Activated CD8-positive, alpha-beta memory T cell treated with anti-CD3 and anti-CD28 coated beads for 36 hours (primary cell): ENCODE measurements at regions not wholly inside any gene's neighbourhood (a gene's known extent, or its start where the extent isn't known, plus 50 kb on each side); places are given as distances from the start of the nearest gene placed in this dataset.

Experiments used
- CTCF ChIA-PET: fragments of 350-600 bp; sonication (Branson Sonifier 250); formaldehyde crosslinking; loops from one replicate; lab custom pipeline; 2021; ENCODE audit warnings: antibody characterized with exemption; lab: Charles Lee
- POLR2A ChIA-PET: fragments of 350-600 bp; sonication (Branson Sonifier 250); formaldehyde crosslinking; loops from one replicate; lab custom pipeline; 2021; ENCODE audit warnings: antibody characterized with exemption; lab: Charles Lee

DNA sequence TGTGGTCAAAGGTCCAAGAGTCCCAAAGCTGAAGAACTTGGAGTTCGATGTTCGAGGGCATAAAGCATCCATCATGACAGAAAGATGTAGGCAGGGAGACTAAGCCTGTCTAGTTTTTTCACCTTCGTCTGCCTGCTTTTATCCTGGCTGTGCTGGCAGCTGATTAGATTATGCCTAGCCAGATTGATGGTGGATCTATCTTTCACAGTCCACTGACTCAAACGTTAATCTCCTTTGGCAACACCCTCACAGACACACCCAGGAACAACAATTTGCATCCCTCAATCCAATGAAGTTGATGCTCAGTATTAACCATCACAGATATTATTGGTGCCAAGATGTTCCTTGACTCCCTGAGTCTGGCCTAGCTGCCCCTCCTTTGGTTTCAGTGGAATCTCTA is 530.8 kb upstream of the CLINT1 start:
- ChIA-PET POLR2A (no interaction called here), CTCF (no interaction called here)

GRCh38 chr5:158388021-158388420 is 529.1 kb upstream of the CLINT1 start:
- POLR2A ChIA-PET, result no interaction called here

DNA sequence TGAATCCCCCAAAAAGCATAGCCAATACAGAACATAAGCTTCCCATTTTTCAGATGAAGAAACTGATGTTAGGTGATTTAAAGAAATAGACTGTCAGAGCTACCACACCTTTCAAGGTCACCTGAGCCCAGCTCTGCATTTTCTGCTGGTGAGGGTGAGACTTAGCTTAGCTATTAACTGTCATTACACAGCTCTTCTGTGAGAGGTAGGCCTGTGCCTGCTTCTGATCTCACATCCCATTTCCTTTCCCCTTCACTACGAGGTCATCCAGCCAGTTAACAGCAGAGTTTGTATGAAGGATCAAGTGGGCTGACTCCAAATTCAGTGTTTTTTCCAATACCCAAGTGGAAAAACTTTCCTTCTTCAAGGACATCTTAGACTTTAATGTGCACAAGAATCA is 528.6 kb upstream of the CLINT1 start:
- CTCF ChIA-PET, result no interaction called here

More at GRCh38 chr5:158388021-158388420, 529.1 kb upstream of the CLINT1 start:
- CTCF ChIA-PET, result no interaction called here

DNA sequence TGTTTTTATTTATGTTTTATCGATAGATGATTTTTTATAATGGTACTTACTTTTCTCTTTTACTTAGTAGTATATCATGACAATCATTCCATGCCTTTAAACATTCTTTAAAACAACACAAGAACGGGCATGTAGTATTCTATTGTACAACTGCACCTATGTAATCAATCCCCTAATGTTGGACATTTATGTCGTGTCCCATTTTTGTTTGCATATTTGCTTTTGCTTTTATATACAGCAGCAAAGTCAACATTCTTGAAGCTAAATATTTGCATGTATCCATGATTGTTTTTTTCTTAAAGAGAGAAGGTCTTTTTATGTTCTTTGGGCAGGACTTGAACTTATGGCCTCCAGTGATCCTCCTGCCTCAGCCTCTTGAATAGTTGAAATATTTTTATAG is 527.0 kb upstream of the CLINT1 start:
- ChIA-PET POLR2A (no interaction called here), CTCF (no interaction called here)

More for the DNA sequence above, 528.6 kb upstream of the CLINT1 start:
- POLR2A ChIA-PET, result no interaction called here

DNA sequence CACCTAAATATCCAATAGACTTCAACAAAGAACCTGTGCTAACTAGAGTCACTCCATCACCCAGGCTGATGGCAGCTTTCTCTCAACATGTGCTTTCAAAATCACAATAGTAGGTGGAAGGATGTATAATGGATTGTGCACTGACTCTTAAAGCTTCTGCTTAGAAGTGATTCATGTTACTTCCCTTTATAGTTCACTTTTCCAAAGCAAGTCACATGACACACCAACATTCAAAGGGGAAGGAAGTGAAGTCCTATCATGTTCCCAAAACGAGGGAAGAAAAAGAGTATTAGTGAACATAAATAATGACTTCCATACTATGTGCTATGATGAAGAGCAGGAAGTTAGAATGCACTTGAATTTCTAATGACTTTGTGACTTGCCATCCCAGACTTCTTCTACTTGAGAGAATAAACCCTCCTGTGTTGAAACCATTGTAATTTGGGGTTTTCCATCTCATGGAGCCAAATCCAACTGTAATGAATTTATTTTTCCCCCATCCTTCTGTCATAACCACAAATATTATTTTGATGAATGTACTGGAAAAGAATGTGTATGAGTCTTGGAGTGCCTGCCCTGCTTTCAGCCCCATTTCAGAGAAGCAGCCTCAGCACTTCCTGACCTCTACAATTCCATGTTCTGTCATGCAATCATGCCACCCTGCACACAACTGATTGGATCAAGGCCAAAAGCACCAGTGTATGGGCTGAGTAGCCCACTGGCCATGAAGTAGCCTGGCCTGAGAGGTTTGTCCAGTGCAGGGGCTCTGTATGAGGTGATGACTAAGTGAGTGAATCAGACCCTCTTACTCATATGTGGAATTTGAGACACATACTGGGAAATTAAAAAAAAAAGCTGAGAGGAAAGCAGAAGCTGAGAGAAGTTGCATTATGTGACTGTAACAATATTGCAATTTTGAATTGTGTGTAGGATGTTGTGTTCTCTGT is 525.9 kb upstream of the CLINT1 start:
- POLR2A ChIA-PET, result interaction anchor here (0.6 kb wide), 1 partner anchor 147 kb away, joined by 3 read pairs; no protein-coding TSS in a partner anchor
- CTCF ChIA-PET, result no interaction called here

DNA sequence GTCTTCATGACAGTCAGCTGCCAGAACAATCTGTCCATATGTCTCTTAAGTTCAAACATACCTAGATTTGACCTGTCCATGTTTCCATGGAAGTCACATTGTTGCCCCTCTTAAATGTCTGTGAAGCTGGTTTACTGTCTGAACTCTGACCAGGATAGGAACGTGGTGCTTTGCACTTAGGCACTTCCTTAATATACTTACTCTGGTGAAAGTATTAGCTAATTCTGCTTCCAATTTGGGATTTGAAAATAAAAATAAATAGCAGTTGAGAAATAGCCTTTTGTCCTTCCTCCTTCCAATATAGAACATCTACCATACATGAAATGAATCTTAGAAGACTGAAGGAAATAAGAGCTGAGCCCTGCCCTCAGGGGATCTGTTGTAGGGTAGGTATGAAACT is 524.5 kb upstream of the CLINT1 start:
- CTCF ChIA-PET, result interaction anchor here (1.1 kb wide), 1 partner anchor 44 kb away, joined by 3 read pairs; no protein-coding TSS in a partner anchor
- POLR2A ChIA-PET, result no interaction called here

- ChIA-PET POLR2A (no interaction called here), CTCF (interaction anchor here (0.6 kb wide), 1 partner anchor 1407 kb away, joined by 3 read pairs; no protein-coding TSS in a partner anchor)
Measured at GRCh38 chr5:158382473-158382872, 523.5 kb upstream of the CLINT1 start.

DNA sequence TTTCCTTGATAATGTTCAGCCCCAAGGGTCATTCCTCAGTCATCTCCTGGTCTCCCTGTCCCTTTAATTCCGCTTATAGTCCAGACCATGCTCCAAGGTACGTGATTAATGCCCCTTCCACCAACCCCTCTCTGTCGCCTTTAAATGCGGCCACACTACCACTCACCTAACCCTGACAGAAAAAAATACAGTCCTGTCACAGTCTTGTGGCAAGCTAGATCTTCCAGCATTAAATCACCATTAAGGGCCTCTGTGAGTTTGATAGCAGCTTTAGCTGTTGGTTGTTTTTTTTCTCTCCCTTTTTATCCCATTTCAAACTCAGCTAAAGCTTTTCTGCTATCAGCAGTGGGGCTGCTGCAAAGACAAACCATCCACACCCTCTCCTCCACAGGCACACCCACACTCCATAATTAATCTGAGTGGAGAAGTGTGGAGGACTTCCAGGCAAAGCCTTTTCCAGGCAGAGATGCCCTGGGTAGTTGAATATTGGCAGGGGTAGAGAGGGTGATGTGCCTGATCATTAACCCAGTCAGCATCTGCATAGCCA is 522.7 kb upstream of the CLINT1 start:
- ChIA-PET CTCF (interaction anchor here (0.6 kb wide), 1 partner anchor 1406 kb away, joined by 3 read pairs; no protein-coding TSS in a partner anchor), POLR2A (no interaction called here)

GRCh38 chr5:158380661-158381060 is 521.7 kb upstream of the CLINT1 start:
- CTCF ChIA-PET, result interaction anchor here (0.5 kb wide), 1 partner anchor 12 kb away, joined by 3 read pairs; no protein-coding TSS in a partner anchor
- POLR2A ChIA-PET, result no interaction called here

- CTCF ChIA-PET, result no interaction called here
- POLR2A ChIA-PET, result no interaction called here
Measured at GRCh38 chr5:158378931-158379330, 520.0 kb upstream of the CLINT1 start.

DNA sequence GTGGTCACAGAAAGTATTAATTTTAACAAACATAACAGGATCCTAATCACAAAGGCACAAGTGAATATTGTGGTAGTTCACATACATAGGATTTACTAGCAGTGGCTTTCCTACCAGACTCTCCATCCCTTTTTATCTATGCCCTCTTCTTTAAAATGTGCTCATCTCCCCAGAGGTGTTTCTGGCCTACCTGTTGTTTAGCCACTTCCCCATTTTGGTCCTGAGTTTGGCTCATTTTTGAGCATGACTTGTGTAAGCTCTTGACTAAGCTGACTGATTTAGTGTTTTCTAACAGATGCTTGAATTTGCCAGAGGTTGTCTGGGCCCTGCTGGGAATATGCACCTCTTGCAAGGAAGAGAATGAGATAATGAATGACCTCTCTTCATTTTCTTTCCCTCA is 517.7 kb upstream of the CLINT1 start:
- CTCF ChIA-PET, result no interaction called here
- POLR2A ChIA-PET, result no interaction called here

GRCh38 chr5:158375531-158375930 is 516.6 kb upstream of the CLINT1 start:
- POLR2A ChIA-PET, result no interaction called here
- CTCF ChIA-PET, result no interaction called here

- POLR2A ChIA-PET, result no interaction called here
- CTCF ChIA-PET, result no interaction called here
Measured at GRCh38 chr5:158373608-158374395, 514.9 kb upstream of the CLINT1 start.

DNA sequence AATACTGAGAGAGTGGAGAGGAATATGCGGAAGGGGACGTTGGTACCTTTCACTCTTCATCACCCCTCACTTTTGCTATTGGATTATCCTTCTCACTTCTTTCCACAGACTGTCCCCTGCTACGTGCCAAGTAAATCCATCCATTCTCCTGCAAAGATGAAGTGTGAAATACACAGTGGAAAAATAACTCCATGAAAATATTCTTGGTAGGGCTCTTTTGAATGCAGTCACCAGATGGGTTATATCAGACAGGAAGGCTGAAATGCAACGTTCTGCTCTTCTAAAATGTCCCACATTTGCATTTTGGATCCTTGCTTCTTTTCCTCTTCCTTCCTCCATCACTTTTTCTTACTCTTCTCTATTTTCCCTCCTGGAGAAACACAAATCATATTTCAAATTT is 510.3 kb upstream of the CLINT1 start:
- CTCF ChIA-PET, result no interaction called here
- POLR2A ChIA-PET, result no interaction called here

- CTCF ChIA-PET, result interaction anchor here (0.6 kb wide), 1 partner anchor 12 kb away, joined by 3 read pairs; no protein-coding TSS in a partner anchor
Measured at GRCh38 chr5:158368686-158369085, 509.7 kb upstream of the CLINT1 start.

DNA sequence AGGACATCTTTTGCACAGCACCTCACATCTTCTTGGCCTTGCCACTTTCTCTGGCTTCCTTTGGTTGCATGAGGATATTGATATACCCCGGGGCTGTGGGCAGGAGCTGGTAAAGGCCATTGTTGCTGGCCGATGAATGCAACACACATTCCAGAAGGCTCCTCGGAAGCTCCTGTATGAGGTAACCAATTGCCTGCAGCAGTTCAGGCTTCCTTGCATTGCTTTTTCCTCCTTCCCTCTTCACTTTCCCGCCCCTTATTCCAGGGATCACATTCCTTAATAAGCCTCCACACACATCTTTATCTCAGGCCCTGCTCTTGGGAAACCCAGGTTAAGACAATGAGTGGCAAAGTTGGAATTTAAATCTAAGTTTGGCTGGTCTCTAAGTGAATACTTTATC is 505.4 kb upstream of the CLINT1 start:
- POLR2A ChIA-PET, result no interaction called here
- CTCF ChIA-PET, result no interaction called here

More at GRCh38 chr5:158368686-158369085, 509.7 kb upstream of the CLINT1 start:
- POLR2A ChIA-PET, result no interaction called here

DNA sequence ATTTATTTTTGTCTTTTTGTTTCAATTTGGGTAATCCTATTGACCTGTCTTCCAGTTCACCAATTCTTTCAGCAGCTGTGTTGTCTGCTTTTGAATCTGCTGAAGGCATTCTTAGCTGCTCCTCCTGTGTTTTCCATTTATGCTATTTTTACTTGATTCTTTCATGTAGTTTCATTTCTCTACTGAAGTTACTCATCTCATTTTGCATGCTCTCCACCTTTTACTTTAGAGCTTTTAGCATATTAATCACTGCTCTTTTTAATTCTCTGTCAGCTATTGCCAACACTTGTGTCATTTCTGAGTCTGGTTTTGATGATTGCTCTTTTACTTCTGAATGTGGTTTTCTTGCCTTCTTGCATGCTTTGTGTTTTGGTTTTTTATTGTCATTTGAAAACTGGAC is 496.0 kb upstream of the CLINT1 start:
- POLR2A ChIA-PET, result no interaction called here
- CTCF ChIA-PET, result no interaction called here

DNA sequence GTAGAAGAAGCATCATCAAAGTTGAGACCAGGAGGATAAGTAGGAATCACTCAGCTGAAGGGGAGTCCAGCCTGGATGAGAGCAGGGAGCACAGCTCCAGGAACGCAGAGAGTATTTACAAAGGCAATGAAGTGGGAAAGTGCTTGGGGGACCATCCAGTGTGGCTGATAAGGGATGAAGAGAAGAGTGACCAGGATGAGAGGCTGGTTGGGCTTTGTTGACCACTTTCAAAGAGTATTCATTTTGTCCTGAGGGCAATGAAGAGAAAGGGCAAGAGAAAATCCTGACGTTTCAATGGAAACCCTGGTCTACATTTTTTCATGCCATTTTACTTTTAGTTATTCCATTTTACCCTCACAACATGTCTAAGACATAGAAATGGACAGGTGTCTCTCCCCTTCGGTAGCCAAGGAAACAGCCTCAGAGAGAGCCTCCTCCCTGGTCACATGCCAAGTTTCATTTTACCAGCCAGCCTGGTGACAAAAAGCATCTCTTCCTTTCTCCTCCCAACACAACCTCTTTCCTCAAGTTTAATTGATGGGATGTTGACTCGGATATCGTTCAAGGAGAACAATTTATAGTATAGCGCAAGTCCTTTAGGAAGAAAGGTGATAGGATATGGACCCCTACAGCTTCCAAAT is 492.7 kb upstream of the CLINT1 start:
- CTCF ChIA-PET, result no interaction called here
- POLR2A ChIA-PET, result no interaction called here

- ChIA-PET POLR2A (no interaction called here), CTCF (no interaction called here)
Measured at GRCh38 chr5:158349987-158350386, 491.0 kb upstream of the CLINT1 start.
